Hippocampal formation (tissue), 2 donors: ENCODE measurements at regions not wholly inside any gene's neighbourhood (a gene's known extent, or its start where the extent isn't known, plus 50 kb on each side); places are given as distances from the start of the nearest gene placed in this dataset.
"Not testable (repeated sequence)": the region's sequence is repeated elsewhere in the genome, so short reads cannot be mapped to it uniquely, and the experiment has no call there.

ENCODE experiments used
- DNase-seq, 2 donors: peaks; one replicate each; lab custom pipeline; 2025; lab: John Stamatoyannopoulos, UW

DNA sequence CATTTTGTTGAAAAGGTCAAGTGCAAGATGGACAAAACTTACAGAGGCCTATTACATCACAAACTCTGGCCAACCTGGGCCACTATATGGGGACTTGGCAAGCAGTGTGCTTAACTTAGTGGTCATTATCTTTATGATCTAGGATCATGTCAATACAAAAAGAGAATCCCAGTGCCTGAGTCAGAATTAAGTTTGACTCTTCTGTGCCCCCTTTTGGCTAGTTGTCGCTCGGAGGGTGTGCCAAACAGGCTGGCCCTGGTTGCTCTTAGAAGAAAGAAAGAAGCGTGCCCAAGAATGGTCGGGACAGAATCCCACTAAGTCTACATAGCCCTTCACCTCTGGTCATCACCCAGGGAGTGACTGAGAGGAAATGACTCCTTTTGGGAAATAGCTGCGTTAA, 100.1 kb downstream of the EIF4E start:
- no peak for DNase-seq

DNA sequence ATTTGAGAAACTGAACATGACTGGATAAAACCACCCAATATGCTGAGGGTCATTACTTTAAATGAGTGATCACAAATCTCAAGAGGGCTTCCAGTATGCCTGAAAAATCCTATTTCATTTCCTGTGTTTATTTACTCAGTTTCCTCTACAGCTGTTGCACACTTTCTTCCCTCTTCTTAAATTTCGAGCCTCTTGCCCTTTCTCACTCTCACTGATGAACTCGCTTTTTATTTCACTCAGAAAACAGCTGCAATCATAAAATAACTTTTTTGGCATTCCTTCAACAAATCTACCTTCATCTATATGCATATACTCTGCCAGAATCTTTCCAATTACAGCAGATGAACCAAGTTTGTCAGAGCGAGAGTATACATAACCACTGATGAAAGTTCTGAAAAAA, 101.3 kb downstream of the EIF4E start:
- no peak for DNase-seq

DNA sequence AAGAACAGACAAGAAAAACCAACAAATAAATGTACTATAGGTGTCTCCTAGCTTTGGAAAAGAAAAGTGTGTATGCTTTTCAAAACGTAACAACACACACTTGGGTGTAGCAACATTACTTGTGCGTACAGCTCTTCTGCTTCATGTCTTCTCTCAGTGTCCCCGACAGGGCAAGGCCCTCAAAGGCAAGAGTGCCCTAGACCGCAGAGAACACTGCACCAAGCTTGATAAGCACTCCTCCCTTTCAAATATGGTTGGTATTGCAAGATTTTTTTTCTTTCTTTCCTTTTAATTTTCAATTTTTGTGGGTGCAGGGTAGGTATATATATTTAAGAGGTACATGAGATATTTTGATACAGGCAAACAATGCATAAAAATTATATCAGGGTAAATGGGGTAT, 106.8 kb downstream of the EIF4E start:
- no peak for DNase-seq

DNA sequence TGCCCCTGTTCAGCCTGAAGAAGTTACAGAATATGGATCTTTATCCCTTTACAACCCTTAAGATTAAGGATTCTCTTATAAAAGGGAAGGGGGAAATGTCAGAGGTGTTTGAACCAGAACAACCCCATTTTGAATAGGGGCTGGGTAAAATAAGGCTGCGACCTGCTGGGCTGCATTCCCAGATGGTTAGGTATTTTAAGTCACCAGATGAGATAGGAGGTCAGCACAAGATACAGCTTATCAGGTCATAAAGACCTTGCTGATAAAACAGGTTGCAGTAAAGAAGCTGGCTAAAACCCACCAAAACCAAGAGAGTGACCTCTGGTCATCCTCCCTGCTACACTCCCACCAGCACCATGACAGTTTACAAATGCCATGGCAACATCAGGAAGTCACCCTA, 110.8 kb downstream of the EIF4E start:
- not testable (repeated sequence) for DNase-seq

DNA sequence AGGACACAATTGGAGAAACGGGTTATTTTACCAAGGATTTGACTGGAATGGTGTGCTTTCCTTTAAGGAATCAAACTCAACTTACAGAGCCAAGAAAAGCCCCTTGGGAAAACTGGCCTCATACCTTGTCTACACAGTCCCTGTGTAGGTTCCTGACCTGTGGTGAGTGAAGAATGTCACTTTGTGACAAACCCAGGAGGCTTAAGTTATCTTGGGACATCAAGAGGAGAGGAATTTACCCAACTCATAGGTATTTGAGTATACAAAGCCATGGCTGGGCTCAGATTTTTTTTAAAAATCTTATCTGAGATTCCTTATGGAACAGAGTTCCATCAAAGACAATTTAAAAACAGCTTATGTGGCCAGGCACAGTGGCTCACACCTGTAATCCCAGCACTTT, 112.1 kb downstream of the EIF4E start:
- no peak for DNase-seq

DNA sequence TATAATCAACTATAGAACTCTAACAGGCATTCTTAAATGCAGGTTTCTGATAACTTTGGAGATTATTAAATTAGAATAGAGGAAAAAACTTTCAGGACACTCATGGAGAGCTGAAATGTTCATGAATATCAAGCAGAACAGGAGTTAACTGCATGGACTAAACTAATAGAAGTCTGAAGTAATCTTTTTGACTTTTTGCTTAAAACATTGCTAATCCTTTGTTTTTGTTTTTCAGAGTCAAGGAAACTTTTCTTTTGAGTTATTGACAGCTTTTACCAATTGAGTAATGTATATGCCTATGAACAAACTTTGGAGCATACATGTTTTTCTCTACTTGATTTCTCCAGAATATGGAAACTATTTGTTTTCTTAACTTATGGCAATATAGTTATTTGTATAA, 112.5 kb downstream of the EIF4E start:
- no peak for DNase-seq

DNA sequence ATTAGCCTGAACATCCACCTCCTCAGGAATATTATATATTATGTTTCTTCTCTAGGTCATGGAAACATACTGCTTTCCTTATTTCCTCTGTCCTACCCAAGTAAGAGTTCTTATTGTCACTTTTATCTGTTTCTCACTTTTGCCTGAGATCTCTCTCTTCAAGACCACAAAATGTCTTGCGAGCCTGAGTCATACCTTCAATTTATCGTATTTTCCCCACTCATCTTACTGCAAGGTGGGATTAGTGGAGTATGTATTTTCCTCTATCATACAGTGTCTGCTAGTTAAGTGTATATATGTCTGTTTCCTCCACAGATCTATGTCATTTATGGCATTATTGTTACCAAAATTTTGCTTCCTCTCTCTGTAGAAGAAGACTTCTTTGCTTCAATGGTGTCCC, 124.5 kb downstream of the EIF4E start:
- no peak for DNase-seq

DNA sequence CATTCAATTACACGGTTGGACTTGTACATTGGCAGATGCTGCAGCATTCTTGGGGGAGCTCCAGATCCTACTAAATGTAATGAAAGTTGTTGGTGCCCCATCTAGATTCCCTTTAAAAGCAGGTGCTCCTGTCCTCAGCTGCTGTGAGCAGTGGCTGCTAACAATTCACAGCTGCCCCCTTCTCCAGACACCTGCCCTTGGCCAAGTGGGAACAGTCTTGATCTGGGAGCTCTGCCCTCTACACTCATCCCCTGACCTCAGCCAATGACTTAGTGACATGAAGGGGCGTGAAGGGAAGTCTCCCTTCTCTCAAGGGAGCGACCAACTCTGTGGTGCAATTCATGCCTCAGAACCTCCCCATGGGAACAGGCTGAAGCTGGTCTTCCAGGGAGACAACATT, 125.7 kb downstream of the EIF4E start:
- no peak for DNase-seq

DNA sequence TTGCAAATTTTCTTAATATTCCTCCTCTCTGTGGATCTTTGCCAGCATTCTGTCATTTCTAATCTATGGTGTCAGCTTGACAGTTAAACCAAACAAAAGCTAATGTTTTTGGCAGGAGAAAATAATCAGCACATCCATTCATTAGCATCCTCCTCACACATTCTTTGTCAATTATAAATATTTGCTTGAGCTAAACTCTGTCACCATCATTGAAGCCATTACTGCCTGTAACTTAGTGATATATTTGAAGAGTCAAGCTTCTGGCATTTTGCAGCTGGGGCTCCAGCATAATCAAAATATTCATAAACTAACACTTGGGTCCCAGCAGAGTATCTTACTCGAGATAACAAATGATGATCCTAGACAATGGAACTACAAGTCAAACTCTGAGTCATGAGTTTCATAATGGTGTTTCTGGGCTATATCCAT, 126.1 kb downstream of the EIF4E start:
- DNase-seq = no peak

DNA sequence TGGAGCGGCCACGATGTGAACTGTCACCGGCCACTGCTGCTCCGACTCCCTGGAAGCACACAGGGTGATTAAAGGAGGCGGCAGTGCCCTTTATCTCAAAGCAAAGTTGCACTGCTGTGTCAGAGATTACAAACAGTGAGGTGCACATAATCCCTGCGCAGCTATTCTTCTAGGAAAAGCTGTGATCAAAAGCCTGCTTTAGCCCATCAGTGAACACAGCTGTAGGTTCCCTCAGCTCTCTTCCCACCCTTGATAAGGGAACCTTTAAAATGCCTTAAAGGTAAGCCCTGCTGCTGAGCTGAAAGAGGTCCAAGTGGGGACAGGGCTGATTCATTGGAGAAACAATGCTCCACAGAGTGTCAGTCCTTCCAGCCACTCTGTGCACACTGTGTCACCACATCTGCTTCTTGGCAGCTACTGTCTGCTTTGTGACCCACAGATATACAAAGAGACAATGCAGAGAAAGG, 127.6 kb downstream of the EIF4E start:
- peak; percentile 34 to 47 for DNase-seq

DNA sequence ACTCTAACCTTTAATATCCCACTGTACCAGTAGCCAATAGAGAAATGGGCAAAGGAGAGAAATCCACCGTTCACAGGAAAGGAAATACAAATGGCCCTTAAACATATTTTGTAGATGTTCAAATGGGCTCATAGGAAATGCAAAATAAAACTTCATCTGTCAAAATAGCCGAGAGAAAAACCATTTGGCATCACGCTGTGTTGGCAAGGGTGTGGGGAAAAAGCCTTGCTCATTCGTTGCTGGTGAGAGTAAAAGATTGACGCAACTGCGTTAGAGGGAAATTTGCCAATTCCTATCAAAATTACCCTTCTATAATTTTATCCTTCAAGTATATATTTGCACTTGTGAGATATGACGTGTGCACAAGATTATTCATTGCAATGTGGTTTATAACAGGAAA, 131.9 kb downstream of the EIF4E start:
- DNase-seq = no peak

DNA sequence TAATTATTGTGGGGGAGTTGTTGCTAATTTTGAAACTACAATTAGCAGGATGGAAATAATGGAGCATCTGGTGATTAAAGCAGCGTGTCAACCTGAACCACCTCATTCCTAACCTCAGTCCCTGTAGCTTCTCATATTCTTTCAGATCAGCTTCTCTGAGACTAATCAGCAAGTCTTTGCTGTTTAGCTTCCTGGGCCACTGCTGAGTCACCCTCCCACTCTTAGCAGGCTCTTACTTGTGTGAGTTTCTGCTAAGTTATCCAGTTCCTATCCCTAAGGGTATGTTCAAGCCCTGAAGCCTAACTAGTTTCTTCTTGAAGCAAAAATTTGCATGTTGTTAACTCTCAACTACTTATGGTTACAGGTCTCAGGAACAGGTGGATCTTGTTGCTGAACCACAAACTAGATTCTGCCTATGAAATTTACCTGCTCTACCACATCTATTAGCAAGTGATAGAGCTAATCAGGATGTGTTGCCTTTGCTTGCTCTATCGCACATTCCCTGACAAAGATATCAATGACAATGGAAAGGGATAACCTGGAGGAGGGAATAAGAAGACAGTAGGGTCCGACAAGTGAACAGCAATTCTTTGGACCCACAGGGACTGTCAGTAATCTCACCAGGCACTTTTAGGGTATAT, 134.2 kb downstream of the EIF4E start:
- DNase-seq = no peak

DNA sequence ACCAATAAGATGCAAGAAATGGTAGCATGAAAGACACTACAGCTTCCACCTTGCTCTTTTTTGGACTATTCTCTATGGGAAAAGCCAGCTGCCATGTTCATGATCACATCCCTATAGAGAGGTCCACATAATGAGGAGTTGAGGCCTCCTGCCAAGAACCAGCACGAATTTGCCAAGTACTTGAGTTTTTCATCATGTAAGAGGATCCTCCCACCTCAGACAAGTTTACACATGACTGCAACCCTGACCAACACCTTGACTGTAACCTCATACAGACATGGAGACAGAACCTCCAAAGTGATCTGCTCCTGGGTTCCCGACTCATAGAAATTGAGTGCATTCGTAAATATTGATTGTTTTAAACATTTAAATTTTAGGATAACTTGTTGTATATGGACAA, 135.2 kb upstream of the TSPAN5 start:
- DNase-seq = no peak

DNA sequence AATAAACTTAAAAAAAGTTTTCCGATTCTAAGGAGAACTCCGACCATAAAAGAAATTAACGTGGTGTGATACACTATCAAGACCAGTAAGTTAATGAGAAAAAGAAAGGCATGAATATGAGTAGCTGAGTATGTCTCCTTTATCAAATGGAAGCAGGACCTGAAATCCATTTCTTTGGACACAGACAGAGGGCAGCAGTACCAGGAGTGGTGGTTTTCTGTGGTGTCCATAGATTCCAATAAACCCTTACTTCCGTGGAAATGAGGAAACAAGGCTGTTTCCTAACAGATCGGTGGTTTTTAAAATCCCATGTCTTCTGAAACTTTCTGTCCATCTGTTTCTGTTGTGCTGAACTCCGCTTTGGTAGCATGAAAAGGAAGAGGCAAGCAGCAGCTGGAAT, 128.5 kb upstream of the TSPAN5 start:
- DNase-seq = peak; percentile 8 to 11

DNA sequence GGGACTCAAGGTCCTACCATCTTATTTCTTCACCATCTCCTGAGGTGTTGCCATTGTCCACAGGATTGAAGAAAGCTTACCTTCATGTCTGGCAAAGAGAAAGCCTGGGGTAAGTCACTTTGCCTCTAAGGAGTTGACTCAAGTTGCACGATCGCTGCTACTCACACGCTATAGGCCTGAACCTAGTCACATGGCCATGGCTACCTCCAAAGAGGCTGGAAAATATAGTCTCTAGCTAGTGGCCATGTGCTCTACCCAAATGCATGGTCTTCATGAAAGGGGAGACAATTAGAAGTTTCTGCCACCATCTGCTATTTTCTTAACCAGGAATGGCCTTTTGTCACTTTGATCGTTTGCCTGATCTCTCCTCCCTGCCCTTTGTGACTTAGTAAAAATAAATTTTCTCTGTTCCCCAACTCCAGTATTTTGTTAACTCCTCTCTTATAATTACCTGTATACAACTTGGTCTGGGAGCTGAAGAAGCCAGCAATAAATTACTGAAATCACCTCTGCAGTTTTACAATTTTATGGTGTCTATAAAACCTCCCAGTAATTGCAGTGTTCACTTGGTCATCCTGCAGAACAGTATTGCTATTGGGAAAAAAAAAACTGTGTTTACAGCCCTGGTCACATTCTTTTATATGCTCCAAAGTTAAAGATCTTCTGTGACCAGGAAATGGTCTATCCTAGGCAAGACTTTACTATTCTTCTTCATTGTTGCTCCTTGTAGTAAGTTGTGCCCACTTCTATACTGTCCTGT, 126.7 kb upstream of the TSPAN5 start:
- DNase-seq = no peak

DNA sequence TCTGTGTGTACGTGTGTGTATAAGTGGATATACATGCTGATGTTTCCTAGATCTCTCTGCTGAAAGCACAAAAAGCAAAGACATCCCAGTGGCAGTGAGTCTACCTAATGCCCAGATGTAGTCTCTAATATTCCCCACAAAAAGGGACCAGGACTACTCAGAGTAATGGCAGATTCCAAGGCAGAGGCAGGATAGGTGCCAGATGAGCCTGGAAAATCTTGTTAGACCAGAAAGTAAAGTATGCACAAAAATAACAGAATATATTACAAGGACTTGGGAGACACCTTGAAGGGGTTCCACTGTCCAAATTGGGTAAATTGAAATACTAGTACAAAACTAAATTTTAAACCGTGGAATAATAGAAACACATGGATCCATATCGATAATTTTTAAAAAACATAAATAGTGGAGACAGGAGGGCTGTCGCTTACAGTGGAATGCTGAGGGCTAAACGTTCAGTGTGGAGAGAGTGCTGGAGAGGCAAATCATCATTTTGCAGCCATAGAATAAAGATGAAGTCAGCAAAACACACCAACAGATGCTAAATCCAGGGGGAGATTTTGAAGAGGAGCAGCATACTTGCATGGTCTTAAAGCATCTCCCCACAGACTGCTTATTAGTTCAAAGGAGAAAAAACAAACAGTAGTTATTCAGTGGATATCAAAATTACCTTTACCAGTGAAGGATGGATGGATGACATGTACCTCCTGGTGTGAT, 123.4 kb upstream of the TSPAN5 start:
- no peak for DNase-seq

DNA sequence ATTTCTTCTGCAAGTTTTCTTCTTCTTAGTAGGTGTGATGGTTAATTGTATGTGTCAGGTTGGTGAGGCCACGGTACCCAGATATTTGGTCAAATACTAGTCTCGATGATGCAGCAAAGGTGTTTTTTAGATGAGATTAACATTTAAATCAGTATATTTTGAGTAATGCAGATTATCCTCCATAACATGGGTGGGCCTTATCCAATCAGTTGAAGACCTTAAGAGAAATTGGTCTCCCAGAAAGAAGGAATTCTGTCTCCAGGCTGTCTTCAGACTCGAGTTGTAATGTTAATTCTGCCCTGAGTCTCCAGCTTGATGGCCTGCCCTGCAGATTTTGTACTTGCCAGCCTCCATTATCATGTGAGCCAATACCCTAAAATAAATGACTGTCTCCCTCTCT, 122.5 kb upstream of the TSPAN5 start:
- no peak for DNase-seq

DNA sequence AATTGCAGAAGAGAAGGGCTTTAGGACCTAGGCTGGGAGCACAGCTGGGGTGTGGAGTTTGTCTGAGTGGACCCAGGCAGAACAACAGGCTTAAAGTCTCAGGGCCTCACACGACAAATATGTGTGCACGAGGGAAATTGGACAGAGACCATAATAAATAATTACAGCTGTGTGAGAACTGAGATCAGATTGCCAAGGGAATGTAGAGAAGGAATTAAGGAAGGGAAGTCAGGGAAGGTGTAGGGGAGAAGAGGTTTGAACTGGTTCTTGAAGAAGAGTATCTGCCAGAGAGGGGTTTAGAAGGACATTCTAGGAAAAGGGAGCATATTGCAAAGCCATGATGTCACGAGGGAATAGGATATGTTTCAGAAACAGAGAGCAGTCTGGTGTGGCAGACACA, 120.7 kb upstream of the TSPAN5 start:
- DNase-seq = no peak

DNA sequence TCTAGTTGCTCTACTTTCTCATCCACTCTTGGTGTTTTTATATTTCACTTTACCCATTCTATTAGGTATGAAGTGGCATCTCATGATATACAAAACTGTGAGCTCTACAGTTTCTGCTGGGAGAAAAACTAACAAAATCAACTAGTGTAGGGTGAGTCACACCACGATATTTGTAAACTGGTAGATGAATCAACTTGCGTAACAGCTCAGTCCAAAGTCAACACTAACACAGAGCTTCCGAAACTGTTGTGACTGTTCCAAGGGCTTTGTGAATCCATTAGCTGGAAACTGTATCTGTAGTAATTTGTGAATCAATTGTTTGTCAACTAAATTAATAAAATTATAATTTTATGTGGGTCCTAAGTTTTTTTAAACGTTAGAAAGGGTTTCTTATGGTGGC, 119.8 kb upstream of the TSPAN5 start:
- no peak for DNase-seq

DNA sequence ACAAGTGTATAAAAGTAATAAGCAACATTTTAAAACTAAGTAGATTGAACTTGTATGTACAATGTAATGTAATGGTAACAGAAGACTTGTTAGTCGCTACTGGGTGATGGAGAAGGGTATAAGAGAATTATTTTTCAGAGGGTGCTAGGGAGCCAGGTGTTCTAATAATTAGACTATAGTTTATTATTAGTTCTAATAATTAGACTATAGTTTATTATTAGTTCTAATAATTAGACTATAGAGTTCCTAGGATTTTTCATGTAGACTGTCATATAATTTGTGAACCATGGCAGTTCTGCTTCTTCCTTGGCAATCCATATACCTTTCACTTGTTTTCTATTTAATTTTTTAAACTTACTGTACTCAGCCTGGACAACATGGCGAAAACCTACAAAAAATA, 117.3 kb upstream of the TSPAN5 start:
- DNase-seq = no peak

DNA sequence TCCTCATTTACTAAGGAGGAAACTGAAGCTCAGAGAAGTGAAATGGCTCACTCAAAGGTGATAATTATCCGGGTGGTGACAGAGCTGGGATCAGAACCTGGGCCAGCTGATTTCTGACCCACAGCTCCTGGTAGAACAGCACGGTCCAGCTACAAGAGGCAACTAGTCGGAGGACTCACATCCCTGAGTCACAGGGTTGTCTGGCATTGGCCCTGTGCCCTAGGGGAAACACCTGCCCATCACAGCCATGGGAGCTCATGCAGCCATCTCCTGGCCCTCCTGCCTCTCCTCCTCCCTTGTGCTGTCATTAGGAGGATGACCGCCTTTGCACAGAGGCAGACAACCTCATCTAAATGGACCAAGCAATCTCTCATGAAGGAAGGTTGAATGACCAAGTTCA, 115.2 kb upstream of the TSPAN5 start:
- DNase-seq = no peak

DNA sequence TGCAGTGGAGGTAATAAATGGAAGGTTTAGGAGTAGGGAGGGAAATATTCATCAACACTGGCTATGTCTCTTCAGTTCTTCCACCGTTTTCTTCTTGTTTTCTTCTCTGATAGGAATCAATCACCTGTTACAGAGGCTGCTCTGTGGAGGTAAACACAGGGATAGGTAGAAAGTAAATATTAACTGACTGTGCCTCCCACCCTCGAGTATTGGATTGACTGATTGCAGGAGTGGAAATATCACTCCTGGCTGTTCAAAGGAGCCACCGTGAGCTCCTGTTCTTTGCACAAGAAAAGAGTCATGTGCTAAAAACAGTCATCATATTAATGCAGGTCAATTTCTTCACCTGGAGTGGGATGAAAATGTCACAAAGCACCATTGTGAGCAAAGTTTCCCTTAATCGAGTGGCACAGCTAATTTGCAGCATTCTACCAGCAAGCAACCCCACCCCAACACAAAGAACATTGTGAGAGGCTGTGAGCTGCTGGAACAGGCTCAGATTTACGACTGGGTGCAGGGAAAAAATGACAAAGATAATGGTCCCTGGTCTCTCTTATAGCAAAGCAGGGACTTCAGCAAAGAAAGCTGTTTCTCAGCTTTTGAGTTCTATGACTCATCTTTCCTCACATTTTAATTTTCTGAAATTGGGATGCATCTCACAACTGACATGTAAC, 113.7 kb upstream of the TSPAN5 start:
- no peak for DNase-seq

DNA sequence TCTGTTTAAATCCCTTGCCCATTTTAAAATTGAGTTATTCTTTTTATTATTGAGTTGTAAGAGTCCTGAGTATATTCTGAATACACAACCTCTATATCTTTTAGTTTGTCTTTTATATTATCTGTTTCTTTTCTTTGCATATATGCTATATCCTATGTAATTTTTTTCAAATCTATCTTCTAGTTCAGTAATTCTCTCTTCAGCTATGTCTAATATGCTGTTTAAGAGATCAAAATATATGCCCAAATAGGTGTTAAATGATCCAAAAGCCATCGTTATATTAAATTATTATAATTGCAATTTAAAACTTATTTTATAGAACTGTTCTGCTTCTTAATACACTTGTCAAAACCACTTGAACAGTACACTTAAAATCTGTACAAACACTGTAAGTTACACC, 107.4 kb upstream of the TSPAN5 start:
- DNase-seq = no peak
